ENCODE measurements at regions not wholly inside any gene's neighbourhood (a gene's known extent, or its start where the extent isn't known, plus 50 kb on each side); places are given as distances from the start of the nearest gene placed in this dataset.
A peak's percentile ranks its signal among the peaks of the same experiment; 100 is the strongest.

GRCh38 chr6:113048741-113049140, 701.6 kb downstream of the RFPL4B start:
- 93% methylated on average over 2 of the region's 3 CpGs for WGBS
- Histone ChIP-seq H3K27ac (ENCODE audit: low read length, poor library complexity, severe bottlenecking) (no peak overlapping the region), H3K14ac (ENCODE audit: low read length in 2 of 2) (no peak overlapping the region)

DNA sequence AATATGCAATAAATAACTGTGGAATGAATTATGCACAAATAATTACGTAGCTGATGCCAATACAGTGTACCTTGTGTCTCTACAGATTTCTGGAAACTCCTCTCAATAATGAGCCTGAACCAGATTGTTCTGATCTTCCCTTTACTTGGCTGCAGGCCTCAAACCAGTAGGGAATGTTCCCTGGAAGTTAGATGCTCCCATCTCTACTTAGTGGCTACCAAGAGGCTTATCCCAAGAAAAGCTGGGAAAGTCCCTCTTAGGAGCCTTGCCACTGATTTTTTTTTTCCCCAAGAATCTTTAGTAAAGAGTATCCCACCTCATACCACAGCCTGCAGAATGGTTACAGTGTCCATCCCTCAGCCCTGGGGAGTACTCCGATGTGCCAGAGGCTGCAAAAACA, 702.1 kb downstream of the RFPL4B start:
- H2BK5ac ChIP-seq (ENCODE audit: low read depth, low read length, poor library complexity, severe bottlenecking) = no peak overlapping the region
- no peak overlapping the region for H2AK5ac ChIP-seq (ENCODE audit: low read length, severe bottlenecking)
- peaks cover 4% of the 10 kb centered on the region for H3K4me1 ChIP-seq (ENCODE audit: control insufficient read depth, insufficient read depth, low read depth, low read length)
- H2BK12ac ChIP-seq (ENCODE audit: low read length in 2 of 2) = no peak overlapping the region
- no peak overlapping the region for H3K9ac ChIP-seq (ENCODE audit: low read length)
- WGBS = 75% methylated on average over 2 of the region's 2 CpGs
- no peak overlapping the region for H2BK120ac ChIP-seq (ENCODE audit: low read depth, low read length)
- no peak for DNase-seq
- H3K23ac ChIP-seq (ENCODE audit: low read length in 2 of 2) = no peak overlapping the region
- no peaks in the 10 kb centered on the region for H3K27me3 ChIP-seq (ENCODE audit: control insufficient read depth in 1 of 2, insufficient read depth in 1 of 2, low read length in 2 of 2)
- no peak overlapping the region for H2AFZ ChIP-seq (ENCODE audit: low read depth, low read length)
- H3K4ac ChIP-seq (ENCODE audit: low read depth in 1 of 2, low read length in 2 of 2) = no peak overlapping the region
- H3K27ac ChIP-seq (ENCODE audit: low read length, poor library complexity, severe bottlenecking) = no peak overlapping the region
- no peak overlapping the region for H3K4me2 ChIP-seq (ENCODE audit: low read length, poor library complexity, severe bottlenecking)
- no peak overlapping the region for H3K18ac ChIP-seq (ENCODE audit: low read depth in 1 of 2, low read length in 2 of 2)
- no peaks in the 10 kb centered on the region for H3K79me1 ChIP-seq (replicated peaks; ENCODE audit: low read length, poor library complexity, severe bottlenecking)
- no peak overlapping the region for H4K91ac ChIP-seq (ENCODE audit: low read length)
- H2BK15ac ChIP-seq (ENCODE audit: low read depth, poor library complexity, severe bottlenecking) = no peak overlapping the region
- no peak overlapping the region for H4K8ac ChIP-seq (ENCODE audit: low read length)
- H3K9me3 ChIP-seq (ENCODE audit: control insufficient read depth, low read length) = no peaks in the 10 kb centered on the region
- H3K14ac ChIP-seq (ENCODE audit: low read length in 2 of 2) = no peak overlapping the region
- H3K36me3 ChIP-seq (ENCODE audit: control insufficient read depth in 1 of 2, insufficient read depth in 2 of 2, low read depth in 1 of 2, low read length in 2 of 2) = no peaks in the 10 kb centered on the region
- H3K4me3 ChIP-seq (ENCODE audit: insufficient read depth in 1 of 2, low read depth in 1 of 2, low read length in 2 of 2) = no peak overlapping the region

More at GRCh38 chr6:113048741-113049140, 701.6 kb downstream of the RFPL4B start:
- DNase-seq = no peak
- no peak overlapping the region for H3K23ac ChIP-seq (ENCODE audit: low read length in 2 of 2)
- H3K27me3 ChIP-seq (ENCODE audit: control insufficient read depth in 1 of 2, insufficient read depth in 1 of 2, low read length in 2 of 2) = no peaks in the 10 kb centered on the region
- H3K18ac ChIP-seq (ENCODE audit: low read depth in 1 of 2, low read length in 2 of 2) = no peak overlapping the region
- H3K9me3 ChIP-seq (ENCODE audit: control insufficient read depth, low read length) = no peaks in the 10 kb centered on the region
- peaks cover 4% of the 10 kb centered on the region for H3K4me1 ChIP-seq (ENCODE audit: control insufficient read depth, insufficient read depth, low read depth, low read length)
- H4K91ac ChIP-seq (ENCODE audit: low read length) = no peak overlapping the region
- no peak overlapping the region for H2AFZ ChIP-seq (ENCODE audit: low read depth, low read length)
- H2BK12ac ChIP-seq (ENCODE audit: low read length in 2 of 2) = no peak overlapping the region
- no peaks in the 10 kb centered on the region for H3K79me1 ChIP-seq (replicated peaks; ENCODE audit: low read length, poor library complexity, severe bottlenecking)
- H3K9ac ChIP-seq (ENCODE audit: low read length) = no peak overlapping the region
- H3K4ac ChIP-seq (ENCODE audit: low read depth in 1 of 2, low read length in 2 of 2) = no peak overlapping the region
- H2BK120ac ChIP-seq (ENCODE audit: low read depth, low read length) = no peak overlapping the region
- H2BK15ac ChIP-seq (ENCODE audit: low read depth, poor library complexity, severe bottlenecking) = no peak overlapping the region
- H3K4me3 ChIP-seq (ENCODE audit: insufficient read depth in 1 of 2, low read depth in 1 of 2, low read length in 2 of 2) = no peak overlapping the region
- no peak overlapping the region for H3K4me2 ChIP-seq (ENCODE audit: low read length, poor library complexity, severe bottlenecking)
- H3K36me3 ChIP-seq (ENCODE audit: control insufficient read depth in 1 of 2, insufficient read depth in 2 of 2, low read depth in 1 of 2, low read length in 2 of 2) = no peaks in the 10 kb centered on the region
- H4K8ac ChIP-seq (ENCODE audit: low read length) = no peak overlapping the region
- no peak overlapping the region for H2AK5ac ChIP-seq (ENCODE audit: low read length, severe bottlenecking)
- no peak overlapping the region for H2BK5ac ChIP-seq (ENCODE audit: low read depth, low read length, poor library complexity, severe bottlenecking)

DNA sequence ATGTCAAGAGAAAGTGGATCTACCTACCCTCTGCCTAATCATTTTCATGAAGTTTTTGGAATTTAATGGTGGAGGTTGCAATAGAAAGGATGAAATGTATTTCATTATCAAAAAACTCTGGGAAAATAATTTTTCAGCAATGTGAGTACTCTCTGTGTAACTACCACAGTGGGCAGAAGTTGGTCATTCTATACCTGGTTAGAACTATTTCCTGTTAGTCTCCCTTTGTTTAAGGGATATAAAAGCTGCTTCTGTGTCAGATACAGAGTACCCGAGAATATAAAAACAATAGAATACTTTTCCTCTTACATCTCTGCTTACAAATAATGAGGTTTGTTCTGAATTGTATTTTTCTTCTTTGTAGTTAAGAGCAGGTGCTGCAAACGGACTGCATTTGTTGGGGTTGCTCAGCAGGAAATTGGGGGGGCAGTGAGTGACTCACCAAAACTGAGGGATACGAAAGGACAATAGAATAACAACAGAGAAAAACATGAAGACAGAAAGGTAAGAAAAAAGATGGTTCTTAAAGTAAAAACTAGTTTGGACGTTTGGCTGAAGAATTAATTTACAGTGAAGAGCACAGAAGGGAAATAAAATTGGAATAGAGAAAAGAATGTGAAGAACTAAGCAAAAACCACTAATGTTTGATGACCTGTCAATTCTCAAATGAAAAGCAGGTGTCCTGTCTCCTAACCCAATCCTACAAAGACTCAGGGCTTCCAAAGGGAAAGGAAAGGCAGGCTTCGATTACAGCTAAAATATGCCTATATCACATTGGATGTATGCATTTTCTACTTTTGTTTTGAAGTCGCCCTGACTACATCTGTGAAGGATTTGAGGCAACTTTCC, 703.1 kb downstream of the RFPL4B start:
- Histone ChIP-seq H3K4me2 (ENCODE audit: low read length, poor library complexity, severe bottlenecking) (no peak overlapping the region), H2AK5ac (ENCODE audit: low read length, severe bottlenecking) (no peak overlapping the region), H3K79me1 (replicated peaks; ENCODE audit: low read length, poor library complexity, severe bottlenecking) (no peaks in the 10 kb centered on the region), H2BK120ac (ENCODE audit: low read depth, low read length) (no peak overlapping the region), H2BK5ac (ENCODE audit: low read depth, low read length, poor library complexity, severe bottlenecking) (no peak overlapping the region), H3K4me1 (ENCODE audit: control insufficient read depth, insufficient read depth, low read depth, low read length) (peaks cover 4% of the 10 kb centered on the region), H4K8ac (ENCODE audit: low read length) (no peak overlapping the region), H3K14ac (ENCODE audit: low read length in 2 of 2) (no peak overlapping the region), H3K27ac (ENCODE audit: low read length, poor library complexity, severe bottlenecking) (no peak overlapping the region), H3K36me3 (ENCODE audit: control insufficient read depth in 1 of 2, insufficient read depth in 2 of 2, low read depth in 1 of 2, low read length in 2 of 2) (no peaks in the 10 kb centered on the region), H3K9ac (ENCODE audit: low read length) (no peak overlapping the region), H3K4me3 (ENCODE audit: insufficient read depth in 1 of 2, low read depth in 1 of 2, low read length in 2 of 2) (no peak overlapping the region), H4K91ac (ENCODE audit: low read length) (no peak overlapping the region), H3K27me3 (ENCODE audit: control insufficient read depth in 1 of 2, insufficient read depth in 1 of 2, low read length in 2 of 2) (no peaks in the 10 kb centered on the region), H2BK12ac (ENCODE audit: low read length in 2 of 2) (no peak overlapping the region), H2AFZ (ENCODE audit: low read depth, low read length) (no peak overlapping the region), H3K18ac (ENCODE audit: low read depth in 1 of 2, low read length in 2 of 2) (no peak overlapping the region), H3K4ac (ENCODE audit: low read depth in 1 of 2, low read length in 2 of 2) (no peak overlapping the region), H2BK15ac (ENCODE audit: low read depth, poor library complexity, severe bottlenecking) (no peak overlapping the region), H3K23ac (ENCODE audit: low read length in 2 of 2) (no peak overlapping the region), H3K9me3 (ENCODE audit: control insufficient read depth, low read length) (no peaks in the 10 kb centered on the region)
- WGBS = 26% methylated on average over 3 of the region's 6 CpGs
- no peak for DNase-seq

DNA sequence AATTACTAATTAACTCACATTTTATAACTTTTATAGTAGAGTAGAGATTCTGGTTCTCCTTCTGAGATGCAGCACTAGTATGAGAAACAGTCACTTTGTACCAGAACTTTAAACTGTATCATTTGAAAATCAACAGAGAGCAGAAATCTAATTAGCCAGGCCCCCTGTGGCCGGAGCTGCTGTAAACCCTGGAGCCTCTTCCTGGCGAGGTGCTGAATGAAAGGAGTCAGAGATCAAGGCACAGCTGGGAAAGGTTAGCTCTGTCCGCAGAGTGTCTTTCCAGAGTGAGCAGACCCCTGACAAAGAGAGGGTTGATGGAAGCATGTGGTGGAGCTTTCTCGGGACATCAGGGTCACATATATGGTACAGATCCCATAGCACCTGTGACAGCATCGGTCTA, 703.8 kb downstream of the RFPL4B start:
- H3K23ac ChIP-seq (ENCODE audit: low read length in 2 of 2) = no peak overlapping the region
- no peak for DNase-seq
- no peak overlapping the region for H2BK120ac ChIP-seq (ENCODE audit: low read depth, low read length)
- peak overlapping the region in 1 of 2 experiments; percentile 84 for H2BK12ac ChIP-seq (ENCODE audit: low read length in 2 of 2)
- no peak overlapping the region for H3K9ac ChIP-seq (ENCODE audit: low read length)
- H3K4me3 ChIP-seq (ENCODE audit: insufficient read depth in 1 of 2, low read depth in 1 of 2, low read length in 2 of 2) = no peak overlapping the region
- no peak overlapping the region for H2AFZ ChIP-seq (ENCODE audit: low read depth, low read length)
- no peak overlapping the region for H3K27ac ChIP-seq (ENCODE audit: low read length, poor library complexity, severe bottlenecking)
- no peaks in the 10 kb centered on the region for H3K36me3 ChIP-seq (ENCODE audit: control insufficient read depth in 1 of 2, insufficient read depth in 2 of 2, low read depth in 1 of 2, low read length in 2 of 2)
- H3K27me3 ChIP-seq (ENCODE audit: control insufficient read depth in 1 of 2, insufficient read depth in 1 of 2, low read length in 2 of 2) = no peaks in the 10 kb centered on the region
- no peak overlapping the region for H3K4ac ChIP-seq (ENCODE audit: low read depth in 1 of 2, low read length in 2 of 2)
- no peak overlapping the region for H2BK5ac ChIP-seq (ENCODE audit: low read depth, low read length, poor library complexity, severe bottlenecking)
- no peak overlapping the region for H4K8ac ChIP-seq (ENCODE audit: low read length)
- H4K91ac ChIP-seq (ENCODE audit: low read length) = no peak overlapping the region
- no peak overlapping the region for H2BK15ac ChIP-seq (ENCODE audit: low read depth, poor library complexity, severe bottlenecking)
- no peaks in the 10 kb centered on the region for H3K9me3 ChIP-seq (ENCODE audit: control insufficient read depth, low read length)
- peak overlapping the region; percentile 24 for H3K4me2 ChIP-seq (ENCODE audit: low read length, poor library complexity, severe bottlenecking)
- H3K18ac ChIP-seq (ENCODE audit: low read depth in 1 of 2, low read length in 2 of 2) = peak overlapping the region in 1 of 2 experiments; percentile 80
- H3K79me1 ChIP-seq (replicated peaks; ENCODE audit: low read length, poor library complexity, severe bottlenecking) = no peaks in the 10 kb centered on the region
- 34% methylated on average over 3 of the region's 5 CpGs for WGBS
- H3K4me1 ChIP-seq (ENCODE audit: control insufficient read depth, insufficient read depth, low read depth, low read length) = peaks cover 4% of the 10 kb centered on the region
- H3K14ac ChIP-seq (ENCODE audit: low read length in 2 of 2) = no peak overlapping the region
- H2AK5ac ChIP-seq (ENCODE audit: low read length, severe bottlenecking) = no peak overlapping the region

All from mesenchymal stem cell (in vitro differentiated cells and primary cell).